ENCODE measurements at regions not wholly inside any gene's neighbourhood (a gene's known extent, or its start where the extent isn't known, plus 50 kb on each side); places are given as distances from the start of the nearest gene placed in this dataset.

- TF ChIP-seq, protein P1, sequence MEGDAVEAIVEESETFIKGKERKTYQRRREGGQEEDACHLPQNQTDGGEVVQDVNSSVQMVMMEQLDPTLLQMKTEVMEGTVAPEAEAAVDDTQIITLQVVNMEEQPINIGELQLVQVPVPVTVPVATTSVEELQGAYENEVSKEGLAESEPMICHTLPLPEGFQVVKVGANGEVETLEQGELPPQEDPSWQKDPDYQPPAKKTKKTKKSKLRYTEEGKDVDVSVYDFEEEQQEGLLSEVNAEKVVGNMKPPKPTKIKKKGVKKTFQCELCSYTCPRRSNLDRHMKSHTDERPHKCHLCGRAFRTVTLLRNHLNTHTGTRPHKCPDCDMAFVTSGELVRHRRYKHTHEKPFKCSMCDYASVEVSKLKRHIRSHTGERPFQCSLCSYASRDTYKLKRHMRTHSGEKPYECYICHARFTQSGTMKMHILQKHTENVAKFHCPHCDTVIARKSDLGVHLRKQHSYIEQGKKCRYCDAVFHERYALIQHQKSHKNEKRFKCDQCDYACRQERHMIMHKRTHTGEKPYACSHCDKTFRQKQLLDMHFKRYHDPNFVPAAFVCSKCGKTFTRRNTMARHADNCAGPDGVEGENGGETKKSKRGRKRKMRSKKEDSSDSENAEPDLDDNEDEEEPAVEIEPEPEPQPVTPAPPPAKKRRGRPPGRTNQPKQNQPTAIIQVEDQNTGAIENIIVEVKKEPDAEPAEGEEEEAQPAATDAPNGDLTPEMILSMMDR (IDR thresholded peaks at IDR 0.05): no peak
- no peak for TF ChIP-seq POLR2A (IDR thresholded peaks at IDR 0.05)
Observed at GRCh38 chr7:15743926-15744480, 57.5 kb upstream of the MEOX2 start.
